ENCODE measurements at regions not wholly inside any gene's neighbourhood (a gene's known extent, or its start where the extent isn't known, plus 50 kb on each side); places are given as distances from the start of the nearest gene placed in this dataset.
"Not testable (repeated sequence)": the region's sequence is repeated elsewhere in the genome, so short reads cannot be mapped to it uniquely, and the experiment has no call there.

GRCh38 chr7:85341973-85342372 is 155.1 kb upstream of the SEMA3D start:
- ATAC-seq = no peak
- no peak for TF ChIP-seq CTCF (IDR thresholded peaks at IDR 0.05)
- Histone ChIP-seq H3K9me3 (no peaks in the 10 kb centered on the region), H3K36me3 (ENCODE audit: low read depth) (no peaks in the 10 kb centered on the region), H3K4me1 (ENCODE audit: low read depth) (no peaks in the 10 kb centered on the region), H3K4me3 (no peak overlapping the region)
- DNase-seq = no peak
- intact Hi-C loops (cut with DNase I, micrococcal nuclease) = no loop called here

GRCh38 chr7:85341121-85341520 is 154.3 kb upstream of the SEMA3D start:
- DNase-seq = no peak
- TF ChIP-seq CTCF (IDR thresholded peaks at IDR 0.05) = no peak
- Histone ChIP-seq H3K9me3 (no peaks in the 10 kb centered on the region), H3K36me3 (ENCODE audit: low read depth) (no peaks in the 10 kb centered on the region), H3K4me1 (ENCODE audit: low read depth) (no peaks in the 10 kb centered on the region), H3K4me3 (no peak overlapping the region)
- ATAC-seq = no peak
- intact Hi-C loops (cut with DNase I, micrococcal nuclease) = no loop called here

GRCh38 chr7:85336086-85336485 is 149.2 kb upstream of the SEMA3D start:
- Histone ChIP-seq H3K4me3 (no peak overlapping the region), H3K9me3 (no peaks in the 10 kb centered on the region), H3K36me3 (ENCODE audit: low read depth) (no peaks in the 10 kb centered on the region), H3K4me1 (ENCODE audit: low read depth) (no peaks in the 10 kb centered on the region)
- no peak for ATAC-seq
- intact Hi-C loops (cut with DNase I, micrococcal nuclease) = no loop called here
- DNase-seq = no peak
- TF ChIP-seq CTCF (IDR thresholded peaks at IDR 0.05) = no peak

- DNase-seq; H3K4me3 ChIP-seq; H3K4me1 ChIP-seq (ENCODE audit: low read depth); intact Hi-C loops (cut with DNase I, micrococcal nuclease); H3K36me3 ChIP-seq (ENCODE audit: low read depth); ATAC-seq; H3K9me3 ChIP-seq: not testable (repeated sequence)
Measured at GRCh38 chr7:85335113-85335512, 148.3 kb upstream of the SEMA3D start.

- DNase-seq = no peak
- Histone ChIP-seq H3K36me3 (ENCODE audit: low read depth) (no peaks in the 10 kb centered on the region), H3K4me1 (ENCODE audit: low read depth) (no peaks in the 10 kb centered on the region), H3K4me3 (no peak overlapping the region), H3K9me3 (no peaks in the 10 kb centered on the region)
- no peak for ATAC-seq
- TF ChIP-seq CTCF (IDR thresholded peaks at IDR 0.05) = no peak
- intact Hi-C loops (cut with DNase I, micrococcal nuclease) = no loop called here
Measured at GRCh38 chr7:85328456-85328998, 141.7 kb upstream of the SEMA3D start.

GRCh38 chr7:85324145-85324799 is 137.4 kb upstream of the SEMA3D start:
- no peak for TF ChIP-seq CTCF (IDR thresholded peaks at IDR 0.05)
- Histone ChIP-seq H3K4me3 (no peak overlapping the region), H3K4me1 (ENCODE audit: low read depth) (no peaks in the 10 kb centered on the region), H3K9me3 (no peaks in the 10 kb centered on the region), H3K36me3 (ENCODE audit: low read depth) (no peaks in the 10 kb centered on the region)
- ATAC-seq (no peak), DNase-seq (no peak)
- intact Hi-C loops (cut with DNase I, micrococcal nuclease) = no loop called here
